Renal cortical epithelial cell (primary cell): ENCODE measurements at regions not wholly inside any gene's neighbourhood (a gene's known extent, or its start where the extent isn't known, plus 50 kb on each side); places are given as distances from the start of the nearest gene placed in this dataset.
"Not testable (repeated sequence)": the region's sequence is repeated elsewhere in the genome, so short reads cannot be mapped to it uniquely, and the experiment has no call there.

ENCODE experiments used
- DNase-seq: peaks from one replicate; pipeline ENCODE4 v3.0.0-alpha.2; 2011; ENCODE audit warnings: low read depth

DNA sequence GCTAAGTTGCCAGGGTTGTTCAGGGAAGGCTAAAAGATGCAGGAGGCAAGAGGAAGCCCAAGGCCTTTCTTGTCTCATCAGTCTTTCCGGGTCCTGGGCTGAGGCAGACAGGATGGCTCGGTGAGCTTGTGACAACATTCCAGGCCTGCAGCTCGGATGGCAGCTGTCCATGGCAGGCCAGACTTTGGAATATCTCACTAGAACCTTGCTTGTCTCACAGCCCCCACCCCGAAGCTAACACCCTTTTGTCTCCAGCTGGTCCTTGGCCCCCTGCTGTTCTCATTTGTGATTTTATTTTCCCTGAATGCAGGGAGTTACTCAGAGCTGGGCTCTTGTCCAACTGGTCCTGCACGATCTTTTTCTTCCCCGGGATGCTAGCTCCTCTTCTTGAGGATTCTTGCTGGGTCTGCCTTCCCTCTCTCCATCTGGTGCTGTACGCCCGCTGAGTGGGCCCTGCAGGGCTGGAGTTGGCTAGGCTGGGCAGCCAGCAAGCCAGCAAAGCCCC, 477.2 kb upstream of the CAMK1G start:
- DNase-seq, result peak; percentile 4

GRCh38 chr1:209106861-209107260, 476.7 kb upstream of the CAMK1G start:
- no peak for DNase-seq

- DNase-seq, result no peak
These were observed 476.0 kb upstream of the CAMK1G start for GRCh38 chr1:209107535-209107934.

- DNase-seq, result no peak
These were observed 474.3 kb upstream of the CAMK1G start for GRCh38 chr1:209109001-209109785.

- no peak for DNase-seq
These were observed 470.0 kb upstream of the CAMK1G start for GRCh38 chr1:209113521-209113920.

GRCh38 chr1:209116705-209117104, 466.8 kb upstream of the CAMK1G start:
- DNase-seq, result no peak

GRCh38 chr1:209123601-209124000, 459.9 kb upstream of the CAMK1G start:
- DNase-seq, result no peak

DNA sequence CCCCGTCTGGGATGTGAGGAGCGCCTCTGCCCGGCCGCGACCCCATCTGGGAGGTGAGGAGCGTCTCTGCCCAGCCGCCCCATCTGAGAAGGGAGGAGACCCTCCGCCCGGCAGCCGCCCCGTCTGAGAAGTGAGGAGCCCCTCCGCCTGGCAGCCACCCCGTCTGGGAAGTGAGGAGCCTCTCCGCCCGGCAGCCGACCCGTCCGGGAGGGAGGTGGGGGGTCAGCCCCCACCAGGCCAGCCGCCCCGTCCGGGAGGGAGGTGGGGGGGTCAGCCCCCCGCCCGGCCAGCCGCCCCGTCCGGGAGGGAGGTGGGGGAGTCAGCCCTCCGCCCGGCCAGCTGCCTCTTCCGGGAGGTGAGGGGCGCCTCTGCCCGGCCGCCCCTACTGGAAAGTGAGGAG, 454.4 kb upstream of the CAMK1G start:
- not testable (repeated sequence) for DNase-seq

DNA sequence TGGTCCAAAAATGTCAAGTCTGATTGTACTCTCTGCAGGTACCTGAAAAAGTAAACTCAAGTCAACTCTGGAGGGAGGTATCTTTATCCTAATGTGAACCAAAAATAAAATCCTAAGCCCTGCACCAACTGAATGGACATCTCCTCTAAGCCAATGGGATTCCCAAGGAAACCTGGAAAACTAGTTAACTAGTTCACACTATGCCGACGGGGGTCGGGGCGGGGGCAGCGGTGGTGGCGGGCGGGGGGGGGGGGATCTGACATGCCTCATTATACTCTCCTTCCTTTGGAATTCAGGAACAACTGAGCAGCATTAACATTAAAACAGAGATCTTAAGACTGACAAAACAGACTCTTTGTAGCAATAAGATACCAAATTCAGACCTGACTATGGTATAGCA, 452.6 kb upstream of the CAMK1G start:
- DNase-seq, result no peak

GRCh38 chr1:209132736-209133467, 450.6 kb upstream of the CAMK1G start:
- no peak for DNase-seq

GRCh38 chr1:209134001-209134400, 449.5 kb upstream of the CAMK1G start:
- no peak for DNase-seq

DNA sequence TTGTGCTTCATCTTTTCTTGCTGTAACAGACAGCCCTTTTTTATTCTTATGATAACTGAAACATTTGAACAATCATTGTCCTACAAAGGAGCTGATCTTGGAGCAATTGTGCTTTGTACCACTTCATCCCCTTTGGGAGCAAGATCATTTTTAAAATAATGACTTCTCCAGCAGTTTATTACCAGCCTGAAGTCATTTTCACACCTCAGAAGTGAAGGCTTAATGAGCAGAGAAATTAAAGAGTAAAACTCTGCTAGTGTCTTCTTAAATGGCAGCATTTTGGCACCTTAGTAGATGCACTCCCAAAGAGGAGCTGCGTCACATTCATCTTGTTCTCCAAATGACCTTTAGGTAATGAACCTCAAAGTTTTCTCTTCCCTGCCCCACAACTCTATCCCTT, 439.6 kb upstream of the CAMK1G start:
- no peak for DNase-seq

- DNase-seq, result peak; percentile 69
These were observed 433.4 kb upstream of the CAMK1G start for GRCh38 chr1:209150114-209150513.

GRCh38 chr1:209153411-209153810, 430.1 kb upstream of the CAMK1G start:
- no peak for DNase-seq

DNA sequence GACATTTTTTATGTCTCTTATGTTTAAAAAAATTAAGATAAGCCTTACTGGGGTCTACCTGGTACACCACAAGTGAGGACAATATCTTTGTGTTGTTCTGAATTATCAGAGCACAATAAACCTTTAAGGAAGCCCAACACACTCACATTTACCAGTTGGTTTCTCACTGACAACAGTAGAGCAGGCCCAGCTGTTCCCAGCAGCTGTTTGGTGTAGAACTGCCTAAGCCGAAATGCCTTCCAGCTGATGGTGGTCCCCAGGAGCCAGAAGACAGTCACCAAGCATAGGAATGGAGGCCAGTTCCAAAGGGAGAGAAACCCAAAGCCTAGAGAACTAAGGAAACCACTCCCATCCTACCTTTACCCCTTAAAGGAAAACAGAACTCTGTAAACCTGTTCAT, 428.6 kb upstream of the CAMK1G start:
- DNase-seq, result no peak

- DNase-seq, result peak; percentile 90
These were observed 428.0 kb upstream of the CAMK1G start for GRCh38 chr1:209155546-209155945.

DNA sequence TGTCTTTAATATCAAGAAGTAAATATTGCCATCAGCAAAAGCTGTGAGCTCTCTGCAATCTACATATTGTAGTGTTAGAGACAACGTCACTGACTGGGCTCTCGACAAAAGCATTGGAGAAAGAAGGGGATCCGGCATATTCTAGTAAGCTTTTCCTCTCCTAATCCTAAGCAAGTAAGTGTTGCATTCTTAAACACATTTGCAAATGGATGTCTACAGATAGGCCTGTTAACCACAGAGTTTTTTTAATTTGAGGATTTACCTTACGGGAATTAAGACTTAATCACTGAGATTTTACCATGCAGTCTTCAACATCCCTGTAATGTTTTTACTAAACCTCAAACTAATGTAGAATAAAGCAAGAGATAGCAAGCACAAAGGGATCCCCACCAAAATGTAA, 426.5 kb upstream of the CAMK1G start:
- no peak for DNase-seq

GRCh38 chr1:209157546-209158249, 425.8 kb upstream of the CAMK1G start:
- DNase-seq, result no peak

DNA sequence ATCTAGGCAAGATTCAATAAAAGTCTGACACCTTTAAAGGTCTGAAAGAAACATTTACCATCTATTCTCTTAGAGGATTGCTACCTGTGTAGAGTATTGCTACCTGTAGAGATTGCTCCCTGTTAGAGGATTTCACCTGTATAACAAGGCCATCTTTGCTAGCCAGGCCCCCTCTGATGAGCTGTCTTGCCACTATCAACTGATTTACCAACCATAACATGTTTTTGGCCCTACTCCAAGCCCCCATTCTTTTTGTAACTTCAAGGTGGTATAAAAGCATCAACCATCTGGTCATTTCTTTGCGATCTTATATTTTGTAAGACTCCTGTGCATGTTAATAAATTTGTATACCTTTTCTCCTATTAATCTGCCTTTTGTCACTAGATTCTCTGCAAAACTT, 424.7 kb upstream of the CAMK1G start:
- DNase-seq, result no peak

- DNase-seq, result no peak
These were observed 423.3 kb upstream of the CAMK1G start for GRCh38 chr1:209160230-209160629.

GRCh38 chr1:209162651-209163050, 420.9 kb upstream of the CAMK1G start:
- DNase-seq, result no peak

GRCh38 chr1:209168204-209168603, 415.3 kb upstream of the CAMK1G start:
- DNase-seq, result peak; percentile 46

GRCh38 chr1:209171151-209171550, 412.4 kb upstream of the CAMK1G start:
- no peak for DNase-seq
